ENCODE measurements at regions not wholly inside any gene's neighbourhood (a gene's known extent, or its start where the extent isn't known, plus 50 kb on each side); places are given as distances from the start of the nearest gene placed in this dataset.

- Histone ChIP-seq H3K9me3 (ENCODE audit: control insufficient read depth, low read depth, low read length) (peaks cover 5% of the 10 kb centered on the region), H3K36me3 (ENCODE audit: control insufficient read depth in 2 of 2, extremely low read depth in 1 of 2, insufficient read depth in 2 of 2, low read length in 2 of 2) (no peaks in the 10 kb centered on the region), H3K4me2 (ENCODE audit: control insufficient read depth, extremely low read depth, insufficient read depth, low read depth, low read length) (no peak overlapping the region), H3K4me3 (ENCODE audit: control insufficient read depth in 2 of 3, extremely low read depth in 1 of 3, insufficient read depth in 2 of 3, low read depth in 1 of 3, low read length in 3 of 3) (no peak overlapping the region), H3K27ac (ENCODE audit: control insufficient read depth, insufficient read depth, low read length) (no peak overlapping the region), H3K27me3 (ENCODE audit: control insufficient read depth, extremely low read depth, insufficient read depth, low read length) (no peaks in the 10 kb centered on the region), H3K9ac (ENCODE audit: control insufficient read depth, extremely low read depth, insufficient read depth, low read length) (no peak overlapping the region), H3K4me1 (ENCODE audit: control insufficient read depth, extremely low read depth, insufficient read depth, low read length) (peaks cover 23% of the 10 kb centered on the region), H3K9me1 (ENCODE audit: control insufficient read depth, extremely low read depth, insufficient read depth, low read length) (no peaks in the 10 kb centered on the region), H4K20me1 (ENCODE audit: control insufficient read depth, extremely low read depth, insufficient read depth, low read length) (no peaks in the 10 kb centered on the region), H2AFZ (ENCODE audit: control insufficient read depth, low read length) (no peak overlapping the region), H3K79me2 (ENCODE audit: control insufficient read depth, insufficient read depth, low read length) (no peaks in the 10 kb centered on the region)
- TF ChIP-seq CTCF (optimal IDR thresholded peaks at IDR 0.05 in 1 of 3, IDR thresholded peaks at IDR 0.05 in 1 of 3, conservative IDR thresholded peaks at IDR 0.05 in 1 of 3; ENCODE audit: extremely low read depth in 1 of 3, insufficient read depth in 2 of 3, low read length in 3 of 3) (no peak), EZH2 (IDR thresholded peaks at IDR 0.05; ENCODE audit: low read length) (no peak)
- no peak for DNase-seq (ENCODE audit: low read depth, low spot score)
- dilution Hi-C loops (cut with MboI; ENCODE audit: extremely low pct_ligation_motif_present, low sequenced_read_pairs) = no loop called here
- no peak for FAIRE-seq
Observed at GRCh38 chr9:90016272-90016671, 411.5 kb downstream of the GADD45G start.

- FAIRE-seq (no peak), DNase-seq (ENCODE audit: low read depth, low spot score) (no peak)
- H3K9ac ChIP-seq (ENCODE audit: control insufficient read depth, extremely low read depth, insufficient read depth, low read length) = no peak overlapping the region
- no peaks in the 10 kb centered on the region for H3K36me3 ChIP-seq (ENCODE audit: control insufficient read depth in 2 of 2, extremely low read depth in 1 of 2, insufficient read depth in 2 of 2, low read length in 2 of 2)
- no peak overlapping the region for H2AFZ ChIP-seq (ENCODE audit: control insufficient read depth, low read length)
- no peaks in the 10 kb centered on the region for H3K9me1 ChIP-seq (ENCODE audit: control insufficient read depth, extremely low read depth, insufficient read depth, low read length)
- H3K4me3 ChIP-seq (ENCODE audit: control insufficient read depth in 2 of 3, extremely low read depth in 1 of 3, insufficient read depth in 2 of 3, low read depth in 1 of 3, low read length in 3 of 3) = no peak overlapping the region
- H3K27ac ChIP-seq (ENCODE audit: control insufficient read depth, insufficient read depth, low read length) = no peak overlapping the region
- no peaks in the 10 kb centered on the region for H4K20me1 ChIP-seq (ENCODE audit: control insufficient read depth, extremely low read depth, insufficient read depth, low read length)
- dilution Hi-C loops (cut with MboI; ENCODE audit: extremely low pct_ligation_motif_present, low sequenced_read_pairs) = no loop called here
- peaks cover 23% of the 10 kb centered on the region for H3K4me1 ChIP-seq (ENCODE audit: control insufficient read depth, extremely low read depth, insufficient read depth, low read length)
- H3K9me3 ChIP-seq (ENCODE audit: control insufficient read depth, low read depth, low read length) = peaks cover 11% of the 10 kb centered on the region
- H3K79me2 ChIP-seq (ENCODE audit: control insufficient read depth, insufficient read depth, low read length) = no peaks in the 10 kb centered on the region
- TF ChIP-seq CTCF (optimal IDR thresholded peaks at IDR 0.05 in 1 of 3, IDR thresholded peaks at IDR 0.05 in 1 of 3, conservative IDR thresholded peaks at IDR 0.05 in 1 of 3; ENCODE audit: extremely low read depth in 1 of 3, insufficient read depth in 2 of 3, low read length in 3 of 3) (no peak), EZH2 (IDR thresholded peaks at IDR 0.05; ENCODE audit: low read length) (no peak)
- H3K27me3 ChIP-seq (ENCODE audit: control insufficient read depth, extremely low read depth, insufficient read depth, low read length) = no peaks in the 10 kb centered on the region
- no peak overlapping the region for H3K4me2 ChIP-seq (ENCODE audit: control insufficient read depth, extremely low read depth, insufficient read depth, low read depth, low read length)
Observed at GRCh38 chr9:90017679-90018078, 412.9 kb downstream of the GADD45G start.

Measured in keratinocyte (primary cell).